CD4-positive, alpha-beta T cell treated with Interleukin-4 for 4 hours (primary cell): ENCODE measurements at regions not wholly inside any gene's neighbourhood (a gene's known extent, or its start where the extent isn't known, plus 50 kb on each side); places are given as distances from the start of the nearest gene placed in this dataset.
"Not testable (repeated sequence)": the region's sequence is repeated elsewhere in the genome, so short reads cannot be mapped to it uniquely, and the experiment has no call there.

ENCODE experiments used
- DNase-seq: peaks from one replicate; pipeline ENCODE4 v3.0.0-alpha.2; 2020

DNA sequence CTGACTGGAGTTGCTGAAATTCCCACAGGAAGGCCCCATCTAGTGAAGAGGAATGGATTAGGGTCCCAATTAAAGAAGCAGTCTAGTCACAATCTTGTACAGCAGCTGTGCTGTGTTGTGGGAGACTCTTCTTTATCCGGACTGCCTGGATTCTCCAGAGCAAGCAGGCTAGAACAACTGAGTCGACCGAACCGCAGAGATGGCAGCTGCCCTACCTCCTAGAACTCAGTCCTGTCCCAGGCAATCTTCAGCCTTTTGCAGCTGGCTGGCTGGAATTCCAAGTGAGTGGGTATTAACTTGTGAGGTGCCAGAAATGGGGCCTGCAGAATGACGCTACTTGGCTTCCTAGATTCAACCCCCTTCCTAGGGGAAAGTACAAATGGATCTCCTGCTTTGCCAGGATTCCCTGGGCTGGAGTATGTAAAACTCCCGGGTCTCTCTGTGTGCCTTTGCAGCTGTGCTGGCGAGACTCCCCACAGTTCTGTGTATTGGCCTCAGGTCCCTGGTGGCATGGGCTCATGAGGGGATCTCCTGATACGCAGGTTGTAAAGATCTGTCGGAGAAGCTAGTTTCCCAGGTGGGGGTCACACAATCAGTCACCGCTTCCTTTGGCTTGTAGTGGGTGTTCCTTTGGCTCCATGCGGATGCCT lies 1952.6 kb upstream of the LRRTM1 start:
- no peak for DNase-seq

DNA sequence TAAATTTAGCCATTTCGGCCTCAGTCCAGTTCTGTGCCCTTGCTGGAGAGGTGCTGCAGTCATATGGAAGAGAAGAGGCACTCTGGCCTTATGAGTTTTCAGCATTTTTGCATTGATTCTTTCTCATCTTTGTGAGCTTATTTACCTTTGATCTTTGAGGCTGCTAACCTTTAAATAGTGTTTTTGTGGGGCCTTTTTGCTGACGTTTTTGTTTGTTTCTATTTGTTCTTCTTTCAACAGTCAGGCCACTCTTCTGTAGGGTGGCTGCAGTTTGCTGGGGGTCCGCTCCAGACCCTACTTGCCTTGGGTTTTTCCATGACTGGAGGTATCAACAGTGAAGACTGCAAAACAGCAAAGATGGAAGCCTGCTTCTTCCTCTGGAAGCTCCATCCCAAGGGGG lies 1951.7 kb upstream of the LRRTM1 start:
- no peak for DNase-seq

DNA sequence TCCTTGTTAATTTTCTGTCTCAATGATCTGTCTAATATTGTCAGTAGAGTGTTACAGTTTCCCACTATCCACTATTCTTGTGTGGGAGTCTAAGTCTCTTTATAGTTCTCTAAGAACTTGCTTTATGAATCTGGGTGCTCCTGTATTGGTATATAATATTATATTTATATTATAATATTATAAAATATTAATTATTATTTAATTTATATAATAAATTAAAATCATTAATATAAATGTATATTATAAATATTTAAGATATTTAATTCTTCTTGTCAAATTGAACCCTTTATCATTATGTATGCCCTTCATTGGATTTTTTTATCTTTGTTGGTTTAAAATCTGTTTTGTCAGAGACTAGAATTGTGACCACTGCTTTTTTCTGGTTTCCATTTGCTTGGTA lies 1950.2 kb upstream of the LRRTM1 start:
- no peak for DNase-seq

DNA sequence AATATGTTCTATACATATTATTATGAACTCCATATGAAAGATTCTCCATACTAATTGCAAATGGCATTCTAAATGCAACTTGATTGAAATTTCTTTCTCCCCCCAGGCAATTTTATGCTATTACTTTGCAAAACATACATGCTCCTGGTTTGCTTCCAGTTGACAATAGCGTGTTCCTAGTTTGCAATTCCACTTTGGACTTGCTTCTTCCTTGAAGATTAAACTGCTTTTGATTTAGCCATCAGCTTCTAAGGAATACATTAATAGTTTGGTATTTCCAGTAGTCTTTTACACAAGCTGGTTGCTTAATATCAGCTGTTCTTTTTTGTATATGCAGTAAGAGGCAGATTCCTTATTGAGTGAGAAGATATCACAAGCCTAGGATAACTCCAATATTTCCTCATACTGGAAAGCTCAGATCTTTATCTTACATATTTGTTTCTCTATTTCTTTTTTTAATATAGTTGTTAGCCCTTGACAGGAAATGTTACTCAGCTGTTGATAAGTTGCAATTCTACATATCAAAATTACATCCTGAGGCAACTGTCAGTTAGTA lies 1941.7 kb upstream of the LRRTM1 start:
- no peak for DNase-seq

DNA sequence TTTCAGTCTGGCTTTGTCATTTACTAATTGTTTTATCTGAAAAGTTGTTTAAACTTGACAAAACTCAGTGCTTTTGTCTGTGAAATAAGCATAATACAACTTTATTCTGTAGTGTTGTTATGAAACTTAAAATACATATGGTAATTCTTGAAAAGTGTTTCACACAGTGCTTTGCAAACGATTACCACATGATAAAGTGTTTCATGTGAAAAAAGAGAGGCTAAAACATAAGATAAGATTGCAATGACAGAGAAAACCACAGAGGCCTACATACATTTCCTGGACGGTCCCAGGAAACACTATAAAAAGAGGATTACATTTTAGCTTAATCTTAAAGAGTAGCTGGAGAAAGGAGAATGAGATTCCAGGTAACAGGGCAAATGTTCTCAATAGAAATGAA lies 1934.6 kb upstream of the LRRTM1 start:
- no peak for DNase-seq

DNA sequence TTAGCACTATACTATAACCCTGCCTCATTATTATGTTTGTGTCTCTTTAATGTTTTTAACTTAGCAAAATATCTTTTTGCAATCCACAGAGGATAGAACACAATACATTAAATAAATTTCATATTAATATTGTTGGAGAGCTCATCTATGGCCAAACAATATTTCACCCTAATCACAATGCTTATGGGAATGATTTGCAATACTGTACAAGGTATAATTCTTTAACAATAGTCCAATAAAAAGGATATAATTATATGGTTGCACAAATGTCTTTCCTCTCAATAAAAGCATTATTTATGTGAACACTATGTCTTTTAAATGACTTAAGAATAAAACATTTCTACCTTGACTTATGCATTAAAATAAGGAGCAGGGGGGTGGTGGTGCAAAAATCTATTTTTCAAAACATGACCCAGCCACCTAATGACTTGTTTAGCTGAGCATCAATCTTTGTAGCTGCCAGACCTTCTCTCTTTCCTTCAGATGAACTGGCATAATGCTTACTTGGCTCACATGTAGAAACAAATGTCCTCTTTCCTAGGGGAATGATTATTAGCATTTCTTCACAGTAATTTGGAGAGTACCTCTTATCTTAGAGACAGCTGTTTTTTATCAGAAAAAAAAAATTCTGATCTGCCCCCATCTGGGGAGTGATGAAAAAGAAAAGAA lies 1933.6 kb upstream of the LRRTM1 start:
- no peak for DNase-seq

DNA sequence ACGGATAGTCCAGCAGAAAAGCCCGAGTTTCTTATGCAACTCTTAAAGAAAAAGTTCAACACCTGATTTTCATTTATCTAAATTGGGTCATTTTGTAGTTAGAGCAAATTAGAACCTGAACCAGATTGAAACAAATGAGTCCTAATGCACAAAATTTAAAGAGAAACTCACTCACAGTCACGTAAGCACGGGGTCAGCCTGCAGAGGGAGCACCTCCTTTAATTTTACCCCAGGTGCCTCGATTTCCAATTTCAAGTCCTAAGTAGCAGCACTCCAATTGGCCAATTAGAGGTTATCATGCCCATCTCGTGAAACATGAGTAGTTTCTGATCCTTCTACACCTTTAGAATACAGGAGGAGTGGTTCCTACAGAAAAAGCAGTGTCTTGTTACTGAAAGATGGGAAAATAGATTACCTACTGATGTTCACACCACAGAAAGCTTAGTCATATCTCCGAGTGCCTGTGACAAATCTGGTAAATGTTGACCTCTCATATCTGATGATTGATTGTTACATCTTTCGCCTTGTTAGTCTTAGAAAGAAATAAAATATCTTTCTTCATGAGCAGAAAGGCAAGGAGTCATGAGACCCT lies 1929.8 kb upstream of the LRRTM1 start:
- DNase-seq, result no peak

DNA sequence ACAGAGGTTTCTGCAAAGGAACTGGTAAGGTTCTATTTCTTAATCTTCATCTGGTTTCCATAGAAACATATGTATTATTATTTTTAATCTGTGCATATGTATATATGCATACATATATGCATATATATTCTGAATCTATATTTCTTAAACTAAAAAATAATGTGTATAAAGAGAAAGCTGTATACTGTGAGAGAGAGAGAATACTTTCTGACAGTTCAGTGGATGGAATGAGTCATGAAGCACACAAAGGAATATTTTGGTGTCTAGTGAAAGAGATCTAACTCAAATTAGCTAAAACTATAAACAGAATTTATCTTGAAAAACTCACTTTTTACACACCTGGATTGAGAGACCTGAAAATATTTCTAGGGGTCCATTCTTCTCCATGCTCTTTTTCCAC lies 1929.3 kb upstream of the LRRTM1 start:
- no peak for DNase-seq

DNA sequence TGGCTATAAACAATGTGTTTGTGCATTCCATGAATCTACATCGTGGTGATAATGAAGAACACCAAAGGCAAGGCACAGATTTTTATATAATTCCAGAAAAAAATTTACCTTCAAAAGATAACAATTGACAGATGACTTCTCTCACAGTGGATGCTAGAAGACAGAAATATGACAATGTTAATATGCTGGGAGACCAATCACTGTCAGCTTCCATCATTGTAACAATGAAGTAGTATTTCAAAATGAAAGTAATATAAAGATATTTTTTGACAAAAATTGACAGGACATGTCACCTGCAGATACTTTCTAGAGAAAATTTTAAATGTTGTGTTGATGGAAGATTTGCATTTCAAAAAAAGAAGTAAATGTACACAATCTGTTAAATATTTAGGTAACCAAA lies 1925.9 kb upstream of the LRRTM1 start:
- no peak for DNase-seq

DNA sequence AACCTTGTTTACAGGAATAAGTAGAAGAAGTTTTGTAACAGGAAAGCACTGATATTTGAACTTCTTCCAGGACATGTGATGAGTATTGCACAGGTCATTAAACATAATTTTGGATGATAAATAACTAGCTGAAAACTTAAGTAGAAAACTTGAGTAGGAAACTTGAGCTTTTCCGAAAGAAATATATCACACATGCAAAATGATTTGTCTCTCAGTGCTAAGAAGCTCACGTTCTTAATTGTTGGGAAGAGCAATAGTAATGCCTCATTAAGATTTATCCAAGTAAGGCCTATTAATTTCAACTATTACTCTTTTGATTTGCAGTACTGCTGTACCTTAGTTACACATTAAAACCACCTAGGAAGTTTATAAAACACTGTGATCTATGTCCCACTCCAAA lies 1921.9 kb upstream of the LRRTM1 start:
- DNase-seq, result no peak

DNA sequence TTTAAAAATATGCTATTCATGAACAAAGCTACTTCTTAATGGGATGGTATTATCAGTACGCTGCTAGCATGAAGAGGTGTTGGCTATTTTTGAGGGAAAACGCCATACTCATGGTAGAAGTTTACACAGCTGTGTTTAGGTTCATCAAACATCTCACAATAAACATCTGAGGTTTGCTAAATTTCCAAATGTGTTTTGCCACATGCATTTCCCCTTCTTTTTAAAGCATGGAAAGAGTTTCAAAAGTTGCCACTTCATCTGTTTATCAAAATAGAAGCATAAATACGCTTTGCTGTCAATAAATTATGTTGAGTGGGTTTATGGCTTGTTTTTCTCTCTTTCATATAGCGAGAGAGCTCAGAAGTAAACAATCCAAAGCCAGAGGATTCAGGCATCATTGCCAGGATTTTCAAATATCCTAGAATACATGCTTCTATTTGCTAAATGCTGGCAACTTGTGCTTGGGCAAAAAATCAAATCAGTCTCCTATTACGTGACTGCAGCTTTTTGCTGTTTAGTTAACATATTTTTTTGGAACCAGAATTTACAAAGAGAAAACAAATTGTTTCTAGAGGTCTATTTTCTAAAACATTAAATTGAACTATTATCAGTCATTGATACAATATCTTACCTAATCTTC lies 1919.9 kb upstream of the LRRTM1 start:
- DNase-seq, result no peak

DNA sequence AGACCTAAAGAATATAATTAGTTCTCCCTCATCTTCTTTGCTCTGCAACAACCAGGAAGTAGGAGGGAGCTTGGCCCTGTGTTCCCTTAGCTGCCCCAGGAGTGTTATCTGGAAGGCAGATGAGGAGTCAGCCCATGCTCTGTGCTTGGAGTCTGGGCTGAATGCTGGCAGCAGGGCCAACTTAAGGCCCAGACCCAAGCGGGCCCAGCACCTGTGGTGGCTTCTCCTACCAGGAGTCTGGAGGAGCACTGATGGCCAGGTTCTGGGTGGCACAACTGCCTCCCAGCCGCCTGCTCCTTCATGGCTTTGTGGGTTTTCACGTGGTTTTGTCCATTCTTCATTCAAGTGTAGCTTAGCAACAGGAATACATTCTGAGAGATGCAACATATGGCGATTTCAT lies 1910.7 kb upstream of the LRRTM1 start:
- DNase-seq, result no peak

DNA sequence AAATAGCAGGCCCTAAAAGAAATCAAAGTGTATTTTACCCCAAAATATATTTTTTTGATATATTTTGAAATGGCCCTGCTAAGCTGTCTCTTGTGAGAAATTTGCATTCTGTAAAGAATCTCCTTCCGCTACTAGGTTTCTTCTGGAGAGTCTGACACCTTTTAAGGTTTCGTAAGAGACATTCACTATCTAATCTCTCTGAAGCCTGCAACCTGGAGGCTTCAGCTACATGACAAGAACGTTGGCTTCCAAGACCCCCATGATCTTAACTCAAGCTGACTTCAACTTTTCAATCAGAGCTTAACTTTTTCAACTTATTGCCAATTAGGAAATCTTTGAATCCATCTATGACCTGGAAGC lies 1894.9 kb upstream of the LRRTM1 start:
- DNase-seq, result no peak

DNA sequence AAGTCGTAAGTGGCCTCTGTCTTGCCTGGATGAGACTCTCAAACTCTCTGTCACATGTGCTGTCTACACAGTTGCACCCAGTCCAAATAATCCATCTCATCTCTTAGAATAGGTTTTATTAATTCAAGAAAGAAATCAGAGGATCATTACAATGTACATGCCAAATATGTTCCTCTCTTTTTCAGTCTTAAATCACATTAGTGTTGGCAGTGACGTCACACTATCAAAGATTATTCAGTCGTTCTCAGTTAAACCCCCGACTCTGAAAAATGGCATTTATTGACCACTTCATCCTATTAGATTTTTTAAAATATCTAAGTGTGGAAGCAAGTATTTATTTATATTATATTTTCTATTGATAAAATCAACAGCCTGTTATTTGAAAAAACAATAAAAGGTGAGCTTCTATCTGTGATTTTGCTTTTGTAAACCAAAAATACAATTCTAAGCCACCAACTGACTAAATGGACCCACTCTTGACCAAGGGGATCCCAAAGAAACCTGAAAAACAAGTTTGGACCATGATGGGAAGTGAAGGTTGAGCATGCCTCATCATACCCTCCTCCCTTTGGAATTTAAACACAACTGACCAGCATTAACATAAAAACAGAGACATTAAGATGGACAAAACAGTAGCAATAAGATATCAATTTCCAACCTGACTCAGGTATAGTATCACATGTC lies 1894.4 kb upstream of the LRRTM1 start:
- DNase-seq, result no peak

DNA sequence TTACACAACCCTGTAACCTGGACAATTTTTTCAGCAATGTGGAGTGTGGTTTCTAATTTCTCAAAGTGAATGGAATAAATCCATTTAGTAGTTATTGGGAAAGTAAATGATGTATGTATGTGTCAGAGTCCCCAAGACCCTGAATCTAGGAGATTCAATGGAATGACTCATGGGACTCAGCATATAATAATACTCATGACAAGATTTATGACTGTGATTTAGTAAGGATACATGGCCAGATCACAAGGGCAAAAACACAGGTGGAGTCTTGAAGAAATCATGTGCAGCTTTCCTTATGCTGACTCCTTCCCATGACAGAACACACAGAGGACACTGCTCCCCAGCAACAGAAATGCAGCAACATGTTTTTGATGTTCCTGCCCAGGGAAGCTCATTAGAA lies 1877.7 kb upstream of the LRRTM1 start:
- no peak for DNase-seq

DNA sequence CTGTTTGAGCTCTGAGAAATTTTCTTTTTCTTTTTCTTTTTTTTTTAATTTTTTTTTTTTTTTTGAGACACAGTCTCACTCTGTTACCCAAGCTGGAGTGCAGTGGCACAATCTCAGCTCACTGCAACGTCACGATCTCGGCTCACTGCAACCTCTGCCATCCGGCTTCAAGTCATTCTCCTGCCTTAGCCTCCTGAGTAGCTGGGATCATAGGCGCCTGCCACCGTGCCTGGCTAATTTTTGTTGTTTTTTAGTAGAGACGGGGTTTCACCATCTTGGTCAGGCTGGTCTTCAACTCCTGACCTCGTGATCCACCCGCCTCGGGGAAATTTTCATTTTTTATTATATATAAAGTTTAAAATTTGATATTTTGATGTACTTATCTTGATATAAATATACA lies 1870.7 kb upstream of the LRRTM1 start:
- not testable (repeated sequence) for DNase-seq

DNA sequence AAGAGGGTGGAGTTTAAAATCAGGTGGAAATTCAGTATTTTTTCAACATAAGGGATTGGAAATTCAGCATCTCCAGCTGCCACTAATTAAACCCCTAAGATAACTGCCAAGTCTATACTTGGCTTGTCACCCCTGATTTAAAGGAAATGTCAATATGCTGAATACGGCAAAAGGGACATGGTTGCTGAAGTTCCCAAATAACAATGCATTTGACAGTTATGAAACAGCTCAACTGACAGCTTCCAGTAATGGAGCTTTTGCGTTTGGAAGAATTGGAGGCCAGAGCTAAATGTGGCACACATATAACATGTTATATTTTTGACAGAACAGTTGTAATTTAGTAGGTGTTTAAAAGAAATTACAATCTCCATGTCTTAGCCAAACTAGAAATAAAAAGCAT lies 1867.9 kb upstream of the LRRTM1 start:
- DNase-seq, result no peak

DNA sequence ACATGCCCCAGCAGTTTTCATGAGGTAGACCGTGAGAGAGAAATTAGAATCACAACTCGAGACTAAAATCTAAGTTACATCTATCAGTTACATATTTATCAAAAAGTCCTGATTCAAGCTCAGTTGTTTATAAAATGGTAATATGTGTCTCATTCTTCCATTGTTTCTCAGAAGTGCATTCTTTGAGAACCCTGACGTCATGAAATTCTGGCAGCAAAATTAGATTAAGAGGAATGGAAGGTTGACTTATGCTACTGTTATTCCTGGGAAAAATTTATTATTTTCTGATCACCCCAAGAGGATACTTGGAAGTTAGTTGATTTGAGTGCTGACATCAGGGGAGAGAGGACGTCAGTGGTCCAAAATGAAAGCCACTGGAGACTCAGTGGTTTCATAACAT lies 1864.8 kb upstream of the LRRTM1 start:
- DNase-seq, result no peak

DNA sequence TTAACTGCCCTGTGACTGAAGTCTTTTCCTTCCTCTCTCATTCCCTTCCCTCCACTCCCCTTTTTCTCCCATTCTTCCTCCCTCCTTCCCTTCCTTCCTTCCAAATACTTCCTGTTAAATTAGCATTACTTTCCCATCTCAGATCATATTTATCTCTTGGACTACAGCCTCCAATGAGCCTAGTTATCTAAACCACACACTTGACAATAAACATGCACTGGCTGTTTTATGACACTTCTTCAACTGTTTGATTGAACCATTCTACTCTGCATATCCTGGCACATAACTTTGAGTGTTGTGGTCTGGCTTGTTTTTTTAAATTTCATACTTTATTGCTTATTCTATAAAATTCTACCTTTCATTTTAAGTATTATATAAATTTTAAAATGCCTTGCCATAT lies 1860.8 kb upstream of the LRRTM1 start:
- no peak for DNase-seq

DNA sequence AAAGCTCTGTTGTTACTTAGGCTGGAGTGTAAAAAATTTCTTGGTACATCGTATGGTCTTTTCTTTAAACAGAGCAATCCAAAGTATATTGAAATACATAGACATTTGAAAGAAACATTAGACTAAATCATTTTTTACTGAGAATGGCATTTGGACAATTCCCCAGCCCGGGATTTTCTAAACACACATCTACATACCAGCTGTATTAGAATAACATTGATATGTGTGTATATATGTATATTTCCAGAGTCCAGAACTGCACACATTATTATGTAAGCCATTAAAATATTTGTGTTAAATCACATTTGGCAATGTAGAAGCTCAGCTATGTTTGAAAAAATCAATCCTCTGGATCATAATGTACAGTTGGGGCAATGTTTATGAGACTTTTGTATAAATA lies 1853.6 kb upstream of the LRRTM1 start:
- no peak for DNase-seq

DNA sequence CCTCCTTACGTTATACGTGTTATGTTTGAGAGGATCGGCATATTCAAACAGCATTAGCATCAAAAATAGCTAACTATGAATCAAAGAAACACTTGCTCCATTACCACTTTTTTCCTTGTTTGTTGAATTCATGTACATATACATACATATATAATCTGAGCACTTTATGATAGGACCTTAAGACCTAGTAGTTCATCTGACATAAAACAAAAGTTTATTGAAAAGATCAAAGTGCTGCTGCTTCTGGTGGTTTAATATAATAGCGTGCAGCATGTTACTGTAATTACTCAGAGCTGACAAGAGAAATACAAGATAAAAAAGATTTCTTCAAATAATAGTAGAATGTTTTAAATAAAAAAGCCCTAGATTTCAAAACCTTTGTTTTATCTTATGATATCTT lies 1850.9 kb upstream of the LRRTM1 start:
- no peak for DNase-seq

DNA sequence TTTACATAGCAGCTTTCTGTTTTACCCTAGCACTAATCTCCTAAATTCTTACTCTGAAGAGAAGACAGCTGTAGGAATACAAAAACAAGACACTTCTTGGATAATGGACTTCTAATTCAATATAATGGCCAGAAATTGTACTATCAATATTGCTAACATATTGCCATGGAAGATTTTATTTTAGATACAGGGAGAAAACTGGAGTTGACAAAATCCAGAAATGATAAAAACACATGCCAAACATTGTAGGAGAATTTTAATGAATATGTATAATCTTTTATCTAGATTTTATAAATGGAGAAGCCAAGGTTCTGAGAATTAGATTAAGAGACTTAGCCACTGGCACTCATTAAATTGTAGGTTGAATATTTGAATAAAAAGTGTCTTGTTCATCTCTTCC lies 1838.8 kb upstream of the LRRTM1 start:
- DNase-seq, result no peak

DNA sequence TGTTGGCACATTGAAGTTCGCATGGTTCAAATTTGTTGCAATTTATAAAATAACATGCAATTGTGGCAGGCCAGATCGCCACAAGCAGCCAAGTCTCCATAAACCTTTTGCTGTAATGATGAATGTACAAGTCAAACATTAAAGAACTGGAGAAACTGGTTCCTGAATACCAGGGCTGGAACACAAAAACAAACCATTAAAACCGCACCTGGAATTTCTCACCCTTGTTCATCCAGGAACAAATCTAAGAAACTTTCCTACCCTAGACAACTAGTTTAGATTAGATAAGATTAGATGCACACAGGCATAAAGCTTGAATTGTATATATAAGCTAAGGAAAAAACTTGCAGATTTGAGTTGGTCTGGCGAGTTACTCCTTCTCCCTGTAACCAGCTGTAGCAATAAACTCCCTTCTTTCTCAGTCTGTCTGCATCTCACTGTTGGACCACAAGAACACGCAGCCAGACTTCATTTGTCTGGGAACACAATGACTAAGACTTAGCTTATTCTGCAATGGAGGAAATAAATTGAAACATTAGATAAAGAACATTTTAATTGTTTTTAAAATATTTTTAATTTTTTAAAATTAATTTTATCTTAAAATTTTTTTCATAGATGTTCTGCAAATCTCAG lies 1835.5 kb upstream of the LRRTM1 start:
- no peak for DNase-seq
